B cell (primary cell): ENCODE measurements at regions not wholly inside any gene's neighbourhood (a gene's known extent, or its start where the extent isn't known, plus 50 kb on each side); places are given as distances from the start of the nearest gene placed in this dataset.

Experiments
- ATAC-seq: fragments of 200-7000 bp; cut with Tn5 transposase; one replicate; pipeline ENCODE4 v1.10.0; 2021; ENCODE audit warnings: low read depth, mild to moderate bottlenecking, moderate number of reproducible peaks, moderate library complexity
- CTCF ChIA-PET: fragments of 350-600 bp; sonication (Branson Sonifier 250); formaldehyde crosslinking; loops from one replicate; lab custom pipeline; 2021; ENCODE audit warnings: antibody characterized with exemption, inconsistent platforms; lab: Charles Lee
- POLR2A ChIA-PET: fragments of 350-600 bp; sonication (Branson Sonifier 250); formaldehyde crosslinking; loops from one replicate; lab custom pipeline; 2021; ENCODE audit warnings: antibody characterized with exemption; lab: Charles Lee
- DNase-seq: peaks from one replicate; pipeline ENCODE4 v3.0.0; 2013
- H2AFZ ChIP-seq: 2 replicates; pipeline ENCODE4 v1.6.1; 2012; ENCODE audit warnings: mild to moderate bottlenecking, low read depth, low read length; ENCODE audit not compliant: insufficient read depth, poor library complexity, severe bottlenecking
- H3K27ac ChIP-seq, 2 donors: 1 replicate in 1 of 2; 2 replicates in 1 of 2; pipeline ENCODE4 v1.5.1; 2012 to 2013; ENCODE audit warnings: low read length in 2 of 2, mild to moderate bottlenecking in 2 of 2, moderate library complexity in 1 of 2
- H3K27me3 ChIP-seq, 4 experiments: fragments of 200-600 bp in 1 of 4; sonication (generic) in 1 of 4; replicated peaks in 1 of 4; 1 replicate in 2 of 4; 2 replicates in 2 of 4; pipeline versions ENCODE4 v1.6.1 to v1.7.0; 2013 to 2016; ENCODE audit warnings: low read length in 3 of 4, mild to moderate bottlenecking in 2 of 4, mixed read lengths in 1 of 4, moderate library complexity in 1 of 4; ENCODE audit not compliant: insufficient read depth in 4 of 4, control insufficient read depth in 3 of 4; ENCODE audit errors: control extremely low read depth in 1 of 4
- H3K36me3 ChIP-seq, 2 experiments: replicated peaks in 1 of 2; 1 replicate in 1 of 2; 2 replicates in 1 of 2; pipeline versions ENCODE4 v1.6.1 to v1.7.1; 2013; ENCODE audit warnings: low read length in 1 of 2; ENCODE audit not compliant: insufficient read depth in 2 of 2, control insufficient read depth in 1 of 2; ENCODE audit errors: control extremely low read depth in 1 of 2, extremely low read depth in 1 of 2
- H3K4me1 ChIP-seq, 2 donors: fragments of 200-600 bp in 1 of 2; sonication (generic) in 1 of 2; 1 replicate in 1 of 2; 2 replicates in 1 of 2; pipeline versions ENCODE4 v1.5.1 to v1.6.1; 2013 to 2017; ENCODE audit warnings: low read length in 2 of 2; ENCODE audit not compliant: control insufficient read depth in 2 of 2, insufficient read depth in 2 of 2
- H3K4me2 ChIP-seq: replicated peaks from 2 replicates; pipeline ENCODE3; 2012; ENCODE audit warnings: mild to moderate bottlenecking, low read depth, low read length; ENCODE audit not compliant: poor library complexity, severe bottlenecking
- H3K4me3 ChIP-seq, 5 experiments: fragments of 200-600 bp in 1 of 5; sonication (generic) in 1 of 5; 1 replicate in 3 of 5; 2 replicates in 2 of 5; pipeline versions ENCODE4 v1.5.1 to v1.7.0; 2011 to 2016; ENCODE audit warnings: low read length in 4 of 5, mild to moderate bottlenecking in 4 of 5, low read depth in 2 of 5, control low read depth in 1 of 5, moderate library complexity in 1 of 5; ENCODE audit not compliant: insufficient read depth in 1 of 5; ENCODE audit errors: control extremely low read depth in 1 of 5, extremely low read depth in 1 of 5
- H3K79me2 ChIP-seq: fragments of 200-600 bp; sonication (generic); one replicate; pipeline ENCODE4 v1.6.0; 2016; ENCODE audit warnings: low read length; ENCODE audit not compliant: control insufficient read depth, insufficient read depth
- H3K9ac ChIP-seq: fragments of 200-600 bp; sonication (generic); 2 replicates; pipeline ENCODE4 v1.6.1; 2017; ENCODE audit warnings: mild to moderate bottlenecking, low read length, moderate library complexity
- H3K9me3 ChIP-seq, 3 donors: one replicate each; pipeline versions ENCODE4 v1.6.1 to v1.7.1; 2013; ENCODE audit warnings: low read length in 2 of 3; ENCODE audit not compliant: control insufficient read depth in 2 of 3, insufficient read depth in 1 of 3; ENCODE audit errors: control extremely low read depth in 1 of 3
- H4K20me1 ChIP-seq: 2 replicates; pipeline ENCODE4 v1.6.0; 2012; ENCODE audit warnings: mild to moderate bottlenecking, low read length; ENCODE audit not compliant: insufficient read depth, control insufficient read depth, poor library complexity, severe bottlenecking
- H3K27ac Mint-ChIP-seq: one replicate; pipeline ENCODE4 v1.8.0; 2021; ENCODE audit warnings: mixed read lengths
- H3K27me3 Mint-ChIP-seq: one replicate; pipeline ENCODE4 v1.8.0; 2021; ENCODE audit warnings: mixed read lengths
- H3K4me1 Mint-ChIP-seq: one replicate; pipeline ENCODE4 v1.8.0; 2021; ENCODE audit warnings: mixed read lengths
- H3K4me3 Mint-ChIP-seq: one replicate; pipeline ENCODE4 v1.8.0; 2021; ENCODE audit warnings: mixed read lengths
- H3K9me3 Mint-ChIP-seq: one replicate; pipeline ENCODE4 v1.8.0; 2022; ENCODE audit warnings: mixed read lengths; ENCODE audit not compliant: insufficient read depth
- EZH2 ChIP-seq: IDR thresholded peaks from 2 replicates; pipeline ENCODE4 v1.6.1; 2012; ENCODE audit warnings: borderline replicate concordance, low read depth, mild to moderate bottlenecking, moderate library complexity, low read length; ENCODE audit not compliant: insufficient read depth, poor library complexity, severe bottlenecking
- WGBS: methylation state at CpG from one replicate; pipeline ENCODE4 v1.1.5; 2013; ENCODE audit warnings: missing lambda C conversion rate; ENCODE audit not compliant: insufficient coverage; 5-methylcytosine and 5-hydroxymethylcytosine counted together
- intact Hi-C: fragments of 100-400 bp; cut with micrococcal nuclease; formaldehyde crosslinking; loops from one replicate; pipeline ENCODE4 v1.10.0; 2022
- TF ChIP-seq, protein P1 (sequence below): fragments of 200-600 bp; IDR thresholded peaks from one replicate; pipeline ENCODE4 v1.8.0; 2022; ENCODE audit warnings: antibody characterized with exemption, mild to moderate bottlenecking

- peaks cover 0 to 2% (median 0%) of the 10 kb centered on the region in 3 donors for H3K9me3 ChIP-seq
- H3K4me3 ChIP-seq = no peak overlapping the region
- intact Hi-C loops = no loop called here
- no peaks in the 10 kb centered on the region for H3K79me2 ChIP-seq
- Mint-ChIP-seq H3K4me3 (no peak overlapping the region), H3K27me3 (no peaks in the 10 kb centered on the region), H3K27ac (no peak overlapping the region), H3K4me1 (no peaks in the 10 kb centered on the region), H3K9me3 (no peaks in the 10 kb centered on the region)
- no peaks in the 10 kb centered on the region for H3K27me3 ChIP-seq
- no peaks in the 10 kb centered on the region for H3K36me3 ChIP-seq
- POLR2A ChIA-PET = no interaction called here
- H4K20me1 ChIP-seq = no peaks in the 10 kb centered on the region
- CTCF ChIA-PET = no interaction called here
- no peak overlapping the region for H2AFZ ChIP-seq
- TF ChIP-seq, protein P1, sequence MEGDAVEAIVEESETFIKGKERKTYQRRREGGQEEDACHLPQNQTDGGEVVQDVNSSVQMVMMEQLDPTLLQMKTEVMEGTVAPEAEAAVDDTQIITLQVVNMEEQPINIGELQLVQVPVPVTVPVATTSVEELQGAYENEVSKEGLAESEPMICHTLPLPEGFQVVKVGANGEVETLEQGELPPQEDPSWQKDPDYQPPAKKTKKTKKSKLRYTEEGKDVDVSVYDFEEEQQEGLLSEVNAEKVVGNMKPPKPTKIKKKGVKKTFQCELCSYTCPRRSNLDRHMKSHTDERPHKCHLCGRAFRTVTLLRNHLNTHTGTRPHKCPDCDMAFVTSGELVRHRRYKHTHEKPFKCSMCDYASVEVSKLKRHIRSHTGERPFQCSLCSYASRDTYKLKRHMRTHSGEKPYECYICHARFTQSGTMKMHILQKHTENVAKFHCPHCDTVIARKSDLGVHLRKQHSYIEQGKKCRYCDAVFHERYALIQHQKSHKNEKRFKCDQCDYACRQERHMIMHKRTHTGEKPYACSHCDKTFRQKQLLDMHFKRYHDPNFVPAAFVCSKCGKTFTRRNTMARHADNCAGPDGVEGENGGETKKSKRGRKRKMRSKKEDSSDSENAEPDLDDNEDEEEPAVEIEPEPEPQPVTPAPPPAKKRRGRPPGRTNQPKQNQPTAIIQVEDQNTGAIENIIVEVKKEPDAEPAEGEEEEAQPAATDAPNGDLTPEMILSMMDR = no peak
- no peak for TF ChIP-seq EZH2
- no peaks in the 10 kb centered on the region for H3K4me1 ChIP-seq
- DNase-seq = no peak
- H3K4me2 ChIP-seq = no peak overlapping the region
- no peak overlapping the region for H3K27ac ChIP-seq
- no peak for ATAC-seq
- no peak overlapping the region for H3K9ac ChIP-seq
Observed at GRCh38 chr3:146777941-146778340, 172.8 kb upstream of the PLSCR5 start.

- H3K4me3 ChIP-seq = no peak overlapping the region
- H4K20me1 ChIP-seq = no peaks in the 10 kb centered on the region
- no peak overlapping the region for H2AFZ ChIP-seq
- WGBS = 92% methylated on average over 34 of the region's 34 CpGs
- H3K27me3 Mint-ChIP-seq = no peaks in the 10 kb centered on the region
- intact Hi-C loops = no loop called here
- no peaks in the 10 kb centered on the region for H3K9me3 Mint-ChIP-seq
- ATAC-seq (no peak), DNase-seq (no peak)
- H3K27ac ChIP-seq = no peak overlapping the region
- no peak overlapping the region for H3K9ac ChIP-seq
- CTCF ChIA-PET = no interaction called here
- no peak overlapping the region for H3K4me2 ChIP-seq
- H3K4me1 Mint-ChIP-seq = no peaks in the 10 kb centered on the region
- no peaks in the 10 kb centered on the region for H3K4me1 ChIP-seq
- H3K36me3 ChIP-seq = no peaks in the 10 kb centered on the region
- POLR2A ChIA-PET = no interaction called here
- H3K27me3 ChIP-seq = no peaks in the 10 kb centered on the region
- no peaks in the 10 kb centered on the region for H3K79me2 ChIP-seq
- no peak overlapping the region for H3K27ac Mint-ChIP-seq
- TF ChIP-seq EZH2 = no peak
- TF ChIP-seq, protein P1 = no peak
- H3K4me3 Mint-ChIP-seq = no peak overlapping the region
- peaks cover 0 to 10% (median 0%) of the 10 kb centered on the region in 3 donors for H3K9me3 ChIP-seq
Observed at GRCh38 chr3:146772211-146772743, 167.1 kb upstream of the PLSCR5 start.
